Panc1 (cell line): ENCODE measurements at regions not wholly inside any gene's neighbourhood (a gene's known extent, or its start where the extent isn't known, plus 50 kb on each side); places are given as distances from the start of the nearest gene placed in this dataset.

ENCODE experiments used
- ATAC-seq: fragments of 200-7000 bp; cut with Tn5 transposase; 2 replicates; pipeline ENCODE4 v1.9.1; 2020; ENCODE audit warnings: mild to moderate bottlenecking, moderate library complexity
- BruUV-seq: library from RNA; stranded (reverse); fragments of 400-500 nt; replicated peaks from 2 replicates; lab custom pipeline; 2021; lab: Mats Ljungman, UMichigan
- CTCF ChIA-PET: fragments of 300-600 bp; sonication (Branson Sonifier 250); formaldehyde crosslinking; loops from one replicate; lab custom pipeline; 2022; ENCODE audit warnings: antibody characterized with exemption; lab: Charles Lee
- POLR2A ChIA-PET: fragments of 300-600 bp; sonication (Branson Sonifier 250); formaldehyde crosslinking; loops from one replicate; lab custom pipeline; 2022; ENCODE audit warnings: antibody characterized with exemption; lab: Charles Lee
- DNase-seq: peaks from one replicate; pipeline ENCODE4 v3.0.0-alpha.2; 2010; ENCODE audit warnings: low read depth, low spot score
- H3K27ac ChIP-seq: 2 replicates; pipeline ENCODE4 v1.5.1; 2011; ENCODE audit warnings: mild to moderate bottlenecking, low read length, inconsistent platforms
- H3K27me3 ChIP-seq: fragments of 200-500 bp; sonication (Bioruptor generic); 2 replicates; pipeline ENCODE4 v1.6.0; 2014; ENCODE audit warnings: low read length, inconsistent platforms; ENCODE audit not compliant: control insufficient read depth, insufficient read depth
- H3K36me3 ChIP-seq: fragments of 200-500 bp; sonication (Bioruptor generic); 2 replicates; pipeline ENCODE4 v1.5.1; 2014; ENCODE audit warnings: inconsistent platforms, mild to moderate bottlenecking, low read length, moderate library complexity; ENCODE audit not compliant: control insufficient read depth, insufficient read depth
- H3K4me1 ChIP-seq: 2 replicates; pipeline ENCODE4 v1.5.1; 2011; ENCODE audit warnings: inconsistent platforms, mild to moderate bottlenecking, low read length, moderate library complexity; ENCODE audit not compliant: control insufficient read depth, insufficient read depth
- H3K4me3 ChIP-seq, 2 experiments: 2 replicates each; pipeline ENCODE4 v1.5.1; 2011 to 2012; ENCODE audit warnings: low read depth in 2 of 2, low read length in 2 of 2, mild to moderate bottlenecking in 2 of 2, inconsistent platforms in 1 of 2, moderate library complexity in 1 of 2
- H3K9me3 ChIP-seq: fragments of 200-500 bp; sonication (Bioruptor generic); 2 replicates; pipeline ENCODE4 v1.5.1; 2014; ENCODE audit warnings: low read depth, mild to moderate bottlenecking, inconsistent platforms, low read length, moderate library complexity; ENCODE audit not compliant: control insufficient read depth, insufficient read depth
- CTCF ChIP-seq: fragments of 450-650 bp; IDR thresholded peaks from 2 replicates; pipeline ENCODE4 v1.5.1; 2017; ENCODE audit warnings: mild to moderate bottlenecking
- POLR2AphosphoS5 ChIP-seq: IDR thresholded peaks from 2 replicates; pipeline ENCODE4 v1.6.1; 2012; ENCODE audit warnings: mild to moderate bottlenecking, low read depth, low read length, moderate library complexity
- SIN3A ChIP-seq: IDR thresholded peaks from 2 replicates; pipeline ENCODE4 v1.6.1; 2012; ENCODE audit warnings: low read depth, mild to moderate bottlenecking, low read length, moderate library complexity, borderline replicate concordance; ENCODE audit not compliant: insufficient read depth
- TCF7L2 ChIP-seq: IDR thresholded peaks from 2 replicates; pipeline ENCODE4 v1.6.1; 2011; ENCODE audit warnings: mild to moderate bottlenecking, low read depth, low read length, inconsistent platforms
- in situ Hi-C: cut with HindIII; loops from 2 replicates; pipeline ENCODE4 v1.10.0; 2016; ENCODE audit warnings: low sequenced_read_pairs, low pct_unique_long_range_greater_than_20kb
- intact Hi-C: fragments of 100-400 bp; cut with micrococcal nuclease; formaldehyde crosslinking; loops from one replicate; pipeline ENCODE4 v1.10.0; 2022; ENCODE audit not compliant: unreplicated experiment
- TF ChIP-seq, protein P1 (sequence below), 2 experiments: IDR thresholded peaks; 2 replicates each; pipeline ENCODE4 v1.6.1; 2011 to 2012; ENCODE audit warnings: low read depth in 2 of 2, control low read depth in 1 of 2, low read length in 1 of 2, mild to moderate bottlenecking in 1 of 2, moderate library complexity in 1 of 2; ENCODE audit not compliant: insufficient read depth in 1 of 2

- no peaks in the 10 kb centered on the region for H3K9me3 ChIP-seq
- ATAC-seq (no peak), DNase-seq (no peak)
- in situ Hi-C loops, result no loop called here
- no peak for TF ChIP-seq SIN3A
- no peak for TF ChIP-seq CTCF
- no peak for TF ChIP-seq TCF7L2
- TF ChIP-seq, protein P1, sequence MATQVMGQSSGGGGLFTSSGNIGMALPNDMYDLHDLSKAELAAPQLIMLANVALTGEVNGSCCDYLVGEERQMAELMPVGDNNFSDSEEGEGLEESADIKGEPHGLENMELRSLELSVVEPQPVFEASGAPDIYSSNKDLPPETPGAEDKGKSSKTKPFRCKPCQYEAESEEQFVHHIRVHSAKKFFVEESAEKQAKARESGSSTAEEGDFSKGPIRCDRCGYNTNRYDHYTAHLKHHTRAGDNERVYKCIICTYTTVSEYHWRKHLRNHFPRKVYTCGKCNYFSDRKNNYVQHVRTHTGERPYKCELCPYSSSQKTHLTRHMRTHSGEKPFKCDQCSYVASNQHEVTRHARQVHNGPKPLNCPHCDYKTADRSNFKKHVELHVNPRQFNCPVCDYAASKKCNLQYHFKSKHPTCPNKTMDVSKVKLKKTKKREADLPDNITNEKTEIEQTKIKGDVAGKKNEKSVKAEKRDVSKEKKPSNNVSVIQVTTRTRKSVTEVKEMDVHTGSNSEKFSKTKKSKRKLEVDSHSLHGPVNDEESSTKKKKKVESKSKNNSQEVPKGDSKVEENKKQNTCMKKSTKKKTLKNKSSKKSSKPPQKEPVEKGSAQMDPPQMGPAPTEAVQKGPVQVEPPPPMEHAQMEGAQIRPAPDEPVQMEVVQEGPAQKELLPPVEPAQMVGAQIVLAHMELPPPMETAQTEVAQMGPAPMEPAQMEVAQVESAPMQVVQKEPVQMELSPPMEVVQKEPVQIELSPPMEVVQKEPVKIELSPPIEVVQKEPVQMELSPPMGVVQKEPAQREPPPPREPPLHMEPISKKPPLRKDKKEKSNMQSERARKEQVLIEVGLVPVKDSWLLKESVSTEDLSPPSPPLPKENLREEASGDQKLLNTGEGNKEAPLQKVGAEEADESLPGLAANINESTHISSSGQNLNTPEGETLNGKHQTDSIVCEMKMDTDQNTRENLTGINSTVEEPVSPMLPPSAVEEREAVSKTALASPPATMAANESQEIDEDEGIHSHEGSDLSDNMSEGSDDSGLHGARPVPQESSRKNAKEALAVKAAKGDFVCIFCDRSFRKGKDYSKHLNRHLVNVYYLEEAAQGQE (IDR thresholded peaks at IDR 0.05; ENCODE audit: insufficient read depth in 1 of 2, low read depth in 2 of 2, low read length in 1 of 2), result no peak
- CTCF ChIA-PET, result no interaction called here
- no peaks in the 10 kb centered on the region for H3K36me3 ChIP-seq
- no peak overlapping the region for H3K4me3 ChIP-seq
- POLR2A ChIA-PET, result no interaction called here
- no peaks in the 10 kb centered on the region for H3K27me3 ChIP-seq
- no peak overlapping the region for H3K27ac ChIP-seq
- no TSS peak for BruUV-seq
- no peaks in the 10 kb centered on the region for H3K4me1 ChIP-seq
- intact Hi-C loops, result no loop called here
Observed at GRCh38 chr6:135586844-135587243, 89.3 kb upstream of the AHI1 start.

- TF ChIP-seq TCF7L2 (no peak), SIN3A (no peak)
- BruUV-seq, result no TSS peak
- no peak for ATAC-seq
Observed at GRCh38 chr6:135592276-135592675, 94.7 kb upstream of the AHI1 start.

GRCh38 chr6:135594000-135594399 is 96.5 kb upstream of the AHI1 start:
- no peaks in the 10 kb centered on the region for H3K36me3 ChIP-seq
- no peak overlapping the region for H3K4me3 ChIP-seq
- H3K27me3 ChIP-seq, result no peaks in the 10 kb centered on the region
- no peak for DNase-seq
- CTCF ChIA-PET, result no interaction called here
- no peaks in the 10 kb centered on the region for H3K9me3 ChIP-seq
- in situ Hi-C loops (no loop called here), intact Hi-C loops (no loop called here)
- H3K27ac ChIP-seq, result no peak overlapping the region
- H3K4me1 ChIP-seq, result no peaks in the 10 kb centered on the region
- TF ChIP-seq POLR2AphosphoS5 (no peak), CTCF (no peak), TCF7L2 (no peak), SIN3A (no peak)
- TF ChIP-seq, protein P1 (IDR thresholded peaks at IDR 0.05; ENCODE audit: insufficient read depth in 1 of 2, low read depth in 2 of 2, low read length in 1 of 2), result no peak
- POLR2A ChIA-PET, result no interaction called here
- BruUV-seq, result no TSS peak
- no peak for ATAC-seq

More at GRCh38 chr6:135592276-135592675, 94.7 kb upstream of the AHI1 start:
- no peaks in the 10 kb centered on the region for H3K27me3 ChIP-seq
- in situ Hi-C loops, result no loop called here
- H3K4me1 ChIP-seq, result no peaks in the 10 kb centered on the region
- no peak overlapping the region for H3K4me3 ChIP-seq
- no peaks in the 10 kb centered on the region for H3K9me3 ChIP-seq
- no peak overlapping the region for H3K27ac ChIP-seq
- intact Hi-C loops, result no loop called here
- POLR2A ChIA-PET, result no interaction called here
- no peak for DNase-seq
- H3K36me3 ChIP-seq, result no peaks in the 10 kb centered on the region
- CTCF ChIA-PET, result no interaction called here
